ENCODE measurements at regions not wholly inside any gene's neighbourhood (a gene's known extent, or its start where the extent isn't known, plus 50 kb on each side); places are given as distances from the start of the nearest gene placed in this dataset.

DNA sequence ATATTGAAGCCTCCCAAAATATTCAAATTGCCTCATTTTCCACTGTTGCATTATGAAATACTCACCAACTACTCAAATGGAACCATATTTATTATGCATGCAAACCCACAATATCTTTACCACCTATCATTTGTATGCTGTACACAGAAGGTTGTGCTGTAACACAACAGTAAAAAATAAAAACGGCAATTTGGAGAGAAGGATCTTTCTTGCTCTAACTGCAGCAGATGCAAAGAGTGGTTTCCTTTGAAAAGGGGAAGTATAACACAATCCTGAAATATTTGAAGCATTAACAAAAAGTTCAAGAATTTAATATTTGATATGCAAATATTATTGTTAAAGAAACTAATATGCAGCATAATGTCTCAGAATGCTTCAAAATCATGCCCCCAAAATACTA, 244.5 kb upstream of the SUCLG2 start:
- TF ChIP-seq, protein P1, sequence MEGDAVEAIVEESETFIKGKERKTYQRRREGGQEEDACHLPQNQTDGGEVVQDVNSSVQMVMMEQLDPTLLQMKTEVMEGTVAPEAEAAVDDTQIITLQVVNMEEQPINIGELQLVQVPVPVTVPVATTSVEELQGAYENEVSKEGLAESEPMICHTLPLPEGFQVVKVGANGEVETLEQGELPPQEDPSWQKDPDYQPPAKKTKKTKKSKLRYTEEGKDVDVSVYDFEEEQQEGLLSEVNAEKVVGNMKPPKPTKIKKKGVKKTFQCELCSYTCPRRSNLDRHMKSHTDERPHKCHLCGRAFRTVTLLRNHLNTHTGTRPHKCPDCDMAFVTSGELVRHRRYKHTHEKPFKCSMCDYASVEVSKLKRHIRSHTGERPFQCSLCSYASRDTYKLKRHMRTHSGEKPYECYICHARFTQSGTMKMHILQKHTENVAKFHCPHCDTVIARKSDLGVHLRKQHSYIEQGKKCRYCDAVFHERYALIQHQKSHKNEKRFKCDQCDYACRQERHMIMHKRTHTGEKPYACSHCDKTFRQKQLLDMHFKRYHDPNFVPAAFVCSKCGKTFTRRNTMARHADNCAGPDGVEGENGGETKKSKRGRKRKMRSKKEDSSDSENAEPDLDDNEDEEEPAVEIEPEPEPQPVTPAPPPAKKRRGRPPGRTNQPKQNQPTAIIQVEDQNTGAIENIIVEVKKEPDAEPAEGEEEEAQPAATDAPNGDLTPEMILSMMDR (IDR thresholded peaks at IDR 0.05; ENCODE audit: insufficient read depth, low read depth, low read length) = no peak
- no peak for DNase-seq (ENCODE audit: low read depth)
- H3K4me3 ChIP-seq (ENCODE audit: low read depth, low read length) = no peak overlapping the region

DNA sequence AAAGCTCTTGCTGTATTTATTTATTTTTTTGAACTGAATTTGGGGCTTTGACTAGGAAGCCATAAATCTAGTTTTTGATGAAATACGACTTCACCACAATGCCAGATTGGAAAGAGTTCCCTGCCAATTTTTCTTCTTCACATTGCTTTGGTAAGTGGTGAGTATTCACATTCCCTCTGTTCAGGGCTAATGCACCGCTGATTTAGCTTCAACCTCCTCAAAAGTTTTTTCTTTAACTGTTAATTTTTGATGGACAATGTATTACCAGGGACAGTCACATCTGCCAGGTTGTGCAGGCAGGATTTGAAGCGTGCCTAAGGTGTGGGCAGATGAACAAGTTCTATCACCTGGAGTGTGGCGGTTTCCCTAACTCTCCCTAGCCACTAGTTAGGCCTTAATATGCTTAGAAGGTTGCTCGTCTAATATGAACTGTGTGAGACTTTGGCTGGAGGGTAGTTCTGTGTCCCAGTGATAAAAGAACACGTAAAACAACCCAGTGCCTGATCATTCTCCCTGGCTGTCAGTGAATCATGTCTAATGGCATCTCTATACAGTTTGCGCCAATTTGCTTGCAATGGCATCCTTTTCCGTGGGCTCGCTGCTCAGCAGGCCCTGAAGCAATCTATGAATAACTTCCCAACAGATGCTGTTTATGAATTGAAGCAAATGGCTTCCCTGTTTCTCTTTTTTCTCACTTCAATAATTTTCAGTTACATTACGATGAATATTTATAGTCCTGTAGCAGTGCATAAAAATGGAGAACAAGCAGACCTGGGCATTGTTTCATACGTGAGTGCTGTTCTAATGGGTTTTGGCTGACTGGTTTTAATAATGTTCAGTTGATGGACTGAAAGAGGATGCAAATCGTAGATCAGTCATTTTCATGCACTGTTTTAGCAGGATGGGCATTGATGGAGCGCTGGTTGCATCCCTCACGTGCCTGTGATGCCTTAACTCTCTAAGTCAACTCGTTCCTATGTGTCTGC, 243.2 kb upstream of the SUCLG2 start:
- no peak overlapping the region for H3K4me3 ChIP-seq (ENCODE audit: low read depth, low read length)
- no peak for DNase-seq (ENCODE audit: low read depth)
- TF ChIP-seq, protein P1 (IDR thresholded peaks at IDR 0.05; ENCODE audit: insufficient read depth, low read depth, low read length) = no peak

DNA sequence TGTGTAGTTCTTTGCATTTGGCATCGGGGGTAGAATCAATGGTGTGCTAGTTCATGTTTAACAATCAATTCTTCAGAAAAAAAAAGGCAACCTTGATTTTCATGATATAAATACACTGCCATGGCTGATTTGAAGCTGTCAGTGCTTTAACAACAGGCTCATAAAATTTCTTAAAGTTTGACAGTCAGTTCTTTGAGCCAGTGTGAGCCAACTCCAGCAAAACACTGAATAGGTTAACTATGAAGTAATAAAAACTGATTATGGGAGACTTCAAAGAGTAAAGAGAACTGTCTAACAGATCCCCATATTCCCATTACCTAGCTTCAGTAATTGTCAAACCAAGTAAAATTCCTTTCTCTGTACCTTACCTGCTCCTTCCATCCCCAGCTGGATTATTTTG, 241.7 kb upstream of the SUCLG2 start:
- no peak overlapping the region for H3K4me3 ChIP-seq (ENCODE audit: low read depth, low read length)
- DNase-seq (ENCODE audit: low read depth) = no peak
- TF ChIP-seq, protein P1 (IDR thresholded peaks at IDR 0.05; ENCODE audit: insufficient read depth, low read depth, low read length) = no peak

DNA sequence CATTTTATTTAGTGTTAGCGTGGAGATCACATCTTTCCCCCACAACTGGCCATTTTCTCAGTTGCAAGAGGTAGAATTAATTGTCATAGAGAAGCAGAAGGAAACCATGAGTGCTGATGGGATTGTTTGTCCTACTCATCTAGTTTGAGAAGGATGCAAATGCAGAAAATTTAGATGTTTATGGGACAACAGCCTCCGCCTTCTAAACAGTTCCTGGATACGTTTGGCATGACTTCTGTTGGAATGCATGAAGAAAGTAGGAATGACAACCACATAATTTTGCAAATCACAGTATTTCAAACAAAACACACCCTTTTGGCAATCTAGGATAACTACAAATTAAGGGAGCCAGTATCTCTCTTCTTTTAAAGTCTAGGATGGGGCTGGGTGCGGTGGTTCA, 240.1 kb upstream of the SUCLG2 start:
- H3K4me3 ChIP-seq (ENCODE audit: low read depth, low read length) = no peak overlapping the region
- DNase-seq (ENCODE audit: low read depth) = no peak
- TF ChIP-seq, protein P1 (IDR thresholded peaks at IDR 0.05; ENCODE audit: insufficient read depth, low read depth, low read length) = no peak

DNA sequence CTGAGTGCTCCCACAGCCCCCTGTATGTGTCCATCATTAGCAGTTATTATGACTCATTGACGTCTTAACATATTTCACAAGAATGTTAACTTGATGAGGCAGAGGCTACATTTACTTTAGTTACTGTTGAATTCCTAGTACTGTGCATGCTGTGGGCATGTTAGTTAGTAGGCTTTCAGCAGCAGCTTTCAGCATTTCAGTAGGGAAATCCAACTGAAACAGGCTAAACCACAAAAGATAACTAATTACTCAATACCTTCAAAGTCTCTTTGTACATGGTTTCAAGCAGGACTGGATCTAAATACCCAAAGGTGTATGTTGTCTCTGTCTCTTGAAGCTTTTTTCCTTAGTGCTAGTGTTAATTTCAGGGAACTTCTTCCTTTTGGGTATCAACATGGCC, 229.9 kb upstream of the SUCLG2 start:
- peak; percentile 20 for DNase-seq (ENCODE audit: low read depth)
- TF ChIP-seq, protein P1 (IDR thresholded peaks at IDR 0.05; ENCODE audit: insufficient read depth, low read depth, low read length) = no peak
- no peak overlapping the region for H3K4me3 ChIP-seq (ENCODE audit: low read depth, low read length)

DNA sequence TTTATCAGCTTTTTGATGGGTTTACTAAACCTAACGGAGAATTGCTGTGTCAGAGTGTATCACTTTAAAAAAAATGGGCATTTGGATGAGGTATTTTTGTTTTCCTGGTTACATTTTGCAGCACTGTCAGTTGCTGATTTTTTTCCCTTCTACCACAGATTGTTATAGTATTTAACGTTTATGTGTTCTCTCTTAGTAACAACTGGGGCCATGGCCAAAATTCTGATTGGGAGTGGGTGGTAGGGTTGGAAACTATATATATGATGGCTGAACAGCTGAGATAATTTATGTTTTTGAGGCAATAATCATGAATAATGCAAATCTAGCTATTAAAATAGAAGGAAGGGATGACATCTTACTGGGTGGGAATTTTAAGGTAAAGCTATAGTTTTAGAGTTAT, 229.4 kb upstream of the SUCLG2 start:
- TF ChIP-seq, protein P1 (IDR thresholded peaks at IDR 0.05; ENCODE audit: insufficient read depth, low read depth, low read length) = no peak
- H3K4me3 ChIP-seq (ENCODE audit: low read depth, low read length) = no peak overlapping the region
- no peak for DNase-seq (ENCODE audit: low read depth)
